ENCODE measurements at regions not wholly inside any gene's neighbourhood (a gene's known extent, or its start where the extent isn't known, plus 50 kb on each side); places are given as distances from the start of the nearest gene placed in this dataset.
"Not testable (repeated sequence)": the region's sequence is repeated elsewhere in the genome, so short reads cannot be mapped to it uniquely, and the experiment has no call there.

- Histone ChIP-seq H3K9me3 (ENCODE audit: control insufficient read depth in 2 of 2, insufficient read depth in 1 of 2, low read depth in 1 of 2, low read length in 1 of 2) (no peaks in the 10 kb centered on the region), H3K27me3 (ENCODE audit: control insufficient read depth in 3 of 3, insufficient read depth in 3 of 3, low read length in 3 of 3) (no peaks in the 10 kb centered on the region), H3K4me3 (ENCODE audit: low read depth in 1 of 3, low read length in 3 of 3) (no peak overlapping the region), H3K36me3 (ENCODE audit: control insufficient read depth in 3 of 3, insufficient read depth in 2 of 3, low read depth in 1 of 3, low read length in 3 of 3) (no peaks in the 10 kb centered on the region), H3K27ac (ENCODE audit: low read depth in 1 of 3, low read length in 2 of 3) (no peak overlapping the region), H3K4me1 (ENCODE audit: control insufficient read depth in 3 of 3, insufficient read depth in 2 of 3, low read depth in 1 of 3, low read length in 2 of 3) (peaks cover 0 to 2% (median 0%) of the 10 kb centered on the region in 3 donors)
- 75 to 89% (median 88%) methylated on average over 3 of the region's 3 CpGs for WGBS, 3 donors
- DNase-seq (no peak), FAIRE-seq (no peak)
Measured at GRCh38 chr4:148843625-148844024, 401.4 kb upstream of the NR3C2 start.

DNA sequence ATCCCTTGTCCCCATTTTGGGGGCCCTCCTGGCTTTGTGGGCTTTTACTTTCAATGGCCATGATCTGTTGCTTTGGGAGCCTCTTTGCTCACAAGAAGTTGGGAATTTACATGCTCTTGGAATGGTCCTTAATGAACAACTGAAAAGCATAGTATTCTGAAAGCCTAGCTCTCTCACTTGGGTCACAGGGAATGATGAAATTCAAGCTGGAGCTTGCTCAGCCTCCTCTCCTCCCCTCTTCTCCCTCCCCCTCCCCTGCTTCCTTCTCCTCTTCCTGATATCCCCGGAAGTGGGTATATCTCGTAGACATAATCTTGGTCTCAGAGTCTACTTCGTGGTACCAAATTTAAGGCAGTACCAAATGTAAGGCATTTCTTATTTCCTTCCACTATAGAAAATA is 400.6 kb upstream of the NR3C2 start:
- Histone ChIP-seq H3K27me3 (ENCODE audit: control insufficient read depth in 3 of 3, insufficient read depth in 3 of 3, low read length in 3 of 3) (no peaks in the 10 kb centered on the region), H3K27ac (ENCODE audit: low read depth in 1 of 3, low read length in 2 of 3) (no peak overlapping the region), H3K9me3 (ENCODE audit: control insufficient read depth in 2 of 2, insufficient read depth in 1 of 2, low read depth in 1 of 2, low read length in 1 of 2) (no peaks in the 10 kb centered on the region), H3K4me3 (ENCODE audit: low read depth in 1 of 3, low read length in 3 of 3) (no peak overlapping the region), H3K4me1 (ENCODE audit: control insufficient read depth in 3 of 3, insufficient read depth in 2 of 3, low read depth in 1 of 3, low read length in 2 of 3) (peaks cover 0 to 2% (median 0%) of the 10 kb centered on the region in 3 donors), H3K36me3 (ENCODE audit: control insufficient read depth in 3 of 3, insufficient read depth in 2 of 3, low read depth in 1 of 3, low read length in 3 of 3) (no peaks in the 10 kb centered on the region)
- DNase-seq (no peak), FAIRE-seq (no peak)
- WGBS, 3 donors = 73 to 84% (median 82%) methylated on average over 3 of the region's 3 CpGs

DNA sequence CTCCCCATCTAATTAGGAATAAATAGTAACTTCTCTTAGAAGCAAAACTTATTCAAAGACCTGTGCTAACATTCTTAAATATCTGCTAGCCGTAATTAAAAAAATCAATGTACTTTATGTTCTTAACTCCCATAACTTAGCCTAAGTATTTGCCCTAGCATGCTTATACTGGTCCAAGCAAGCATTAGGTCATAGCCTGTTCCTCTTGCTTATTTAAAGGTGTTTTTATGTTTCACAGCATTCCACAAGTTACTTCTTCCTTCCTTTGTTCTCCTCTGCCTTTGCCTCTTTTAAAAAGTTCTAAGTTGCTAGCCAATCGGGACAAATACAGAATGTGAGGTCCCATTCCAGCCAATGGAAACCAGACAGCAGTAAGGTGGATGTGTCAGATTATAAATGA is 395.4 kb upstream of the NR3C2 start:
- FAIRE-seq; H3K27me3 ChIP-seq (ENCODE audit: control insufficient read depth in 3 of 3, insufficient read depth in 3 of 3, low read length in 3 of 3); H3K9me3 ChIP-seq (ENCODE audit: control insufficient read depth in 2 of 2, insufficient read depth in 1 of 2, low read depth in 1 of 2, low read length in 1 of 2); H3K27ac ChIP-seq (ENCODE audit: low read depth in 1 of 3, low read length in 2 of 3); DNase-seq; H3K36me3 ChIP-seq (ENCODE audit: control insufficient read depth in 3 of 3, insufficient read depth in 2 of 3, low read depth in 1 of 3, low read length in 3 of 3); H3K4me3 ChIP-seq (ENCODE audit: low read depth in 1 of 3, low read length in 3 of 3); H3K4me1 ChIP-seq (ENCODE audit: control insufficient read depth in 3 of 3, insufficient read depth in 2 of 3, low read depth in 1 of 3, low read length in 2 of 3): not testable (repeated sequence)
- WGBS, 3 donors = 90 to 97% (median 94%) methylated on average over 2 of the region's 2 CpGs

- peak in 1 of 2 donors; percentile 18 for DNase-seq
- Histone ChIP-seq H3K36me3 (ENCODE audit: control insufficient read depth in 3 of 3, insufficient read depth in 2 of 3, low read depth in 1 of 3, low read length in 3 of 3) (no peaks in the 10 kb centered on the region), H3K27ac (ENCODE audit: low read depth in 1 of 3, low read length in 2 of 3) (peak overlapping the region in 2 of 3 donors; percentile 36 to 38), H3K9me3 (ENCODE audit: control insufficient read depth in 2 of 2, insufficient read depth in 1 of 2, low read depth in 1 of 2, low read length in 1 of 2) (no peaks in the 10 kb centered on the region), H3K27me3 (ENCODE audit: control insufficient read depth in 3 of 3, insufficient read depth in 3 of 3, low read length in 3 of 3) (no peaks in the 10 kb centered on the region), H3K4me1 (ENCODE audit: control insufficient read depth in 3 of 3, insufficient read depth in 2 of 3, low read depth in 1 of 3, low read length in 2 of 3) (peaks cover 0 to 5% (median 0%) of the 10 kb centered on the region in 3 donors), H3K4me3 (ENCODE audit: low read depth in 1 of 3, low read length in 3 of 3) (peak overlapping the region in 1 of 3 donors; percentile 8)
- no peak for FAIRE-seq
- 29 to 61% (median 50%) methylated on average over 6 of the region's 6 CpGs for WGBS, 3 donors
Measured at GRCh38 chr4:148834804-148835631, 392.8 kb upstream of the NR3C2 start.

DNA sequence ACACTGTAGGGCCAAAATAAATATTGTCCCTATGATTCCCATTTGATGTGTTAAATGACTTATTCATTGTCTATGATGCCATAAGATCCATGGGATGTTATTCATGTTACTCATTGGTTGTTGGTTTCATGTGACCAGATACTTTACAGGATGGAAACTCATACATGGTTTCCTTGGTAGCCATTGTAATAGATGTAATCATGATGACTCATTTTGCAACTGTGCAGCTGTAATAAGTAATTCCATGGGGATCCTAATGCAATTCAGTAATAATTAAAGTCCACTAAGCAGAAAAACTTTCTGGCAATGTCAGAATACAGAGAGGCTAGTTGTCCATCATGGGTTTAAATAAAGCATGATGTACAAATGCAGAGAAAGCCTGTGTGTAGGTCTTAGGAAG is 389.7 kb upstream of the NR3C2 start:
- FAIRE-seq (no peak), DNase-seq (peak in 1 of 2 donors; percentile 36)
- no peaks in the 10 kb centered on the region for H3K36me3 ChIP-seq (ENCODE audit: control insufficient read depth in 3 of 3, insufficient read depth in 2 of 3, low read depth in 1 of 3, low read length in 3 of 3)
- H3K27ac ChIP-seq (ENCODE audit: low read depth in 1 of 3, low read length in 2 of 3) = no peak overlapping the region
- no peaks in the 10 kb centered on the region for H3K27me3 ChIP-seq (ENCODE audit: control insufficient read depth in 3 of 3, insufficient read depth in 3 of 3, low read length in 3 of 3)
- H3K9me3 ChIP-seq (ENCODE audit: control insufficient read depth in 2 of 2, insufficient read depth in 1 of 2, low read depth in 1 of 2, low read length in 1 of 2) = peaks cover 0 to 7% of the 10 kb centered on the region in 2 donors
- peaks cover 0 to 5% (median 0%) of the 10 kb centered on the region in 3 donors for H3K4me1 ChIP-seq (ENCODE audit: control insufficient read depth in 3 of 3, insufficient read depth in 2 of 3, low read depth in 1 of 3, low read length in 2 of 3)
- H3K4me3 ChIP-seq (ENCODE audit: low read depth in 1 of 3, low read length in 3 of 3) = no peak overlapping the region

DNA sequence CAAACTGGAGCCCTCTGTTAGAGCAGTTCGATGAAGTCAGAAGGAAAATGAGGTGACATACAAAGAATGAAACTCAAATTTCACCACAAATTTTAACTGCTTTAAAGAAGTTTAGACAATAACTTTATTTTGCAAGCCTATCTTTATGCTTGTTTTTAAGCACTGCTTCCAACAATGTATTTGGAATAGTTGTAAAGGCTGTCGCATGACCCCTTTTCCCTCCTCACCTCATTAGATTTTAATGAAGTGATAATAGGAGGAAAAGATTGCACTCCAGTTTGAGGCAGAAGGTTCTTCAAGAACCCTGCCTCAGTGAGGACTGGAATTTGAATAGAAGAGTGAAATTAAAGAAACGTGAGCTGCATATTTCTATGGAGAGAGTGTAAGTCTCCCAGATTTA is 386.1 kb upstream of the NR3C2 start:
- DNase-seq (no peak), FAIRE-seq (no peak)
- Histone ChIP-seq H3K36me3 (ENCODE audit: control insufficient read depth in 3 of 3, insufficient read depth in 2 of 3, low read depth in 1 of 3, low read length in 3 of 3) (no peaks in the 10 kb centered on the region), H3K4me1 (ENCODE audit: control insufficient read depth in 3 of 3, insufficient read depth in 2 of 3, low read depth in 1 of 3, low read length in 2 of 3) (peaks cover 0 to under 1% (median 0%) of the 10 kb centered on the region in 3 donors), H3K27me3 (ENCODE audit: control insufficient read depth in 3 of 3, insufficient read depth in 3 of 3, low read length in 3 of 3) (no peaks in the 10 kb centered on the region), H3K27ac (ENCODE audit: low read depth in 1 of 3, low read length in 2 of 3) (no peak overlapping the region), H3K9me3 (ENCODE audit: control insufficient read depth in 2 of 2, insufficient read depth in 1 of 2, low read depth in 1 of 2, low read length in 1 of 2) (peaks cover 0 to 7% of the 10 kb centered on the region in 2 donors), H3K4me3 (ENCODE audit: low read depth in 1 of 3, low read length in 3 of 3) (no peak overlapping the region)
- 58 to 91% (median 68%) methylated on average over 3 of the region's 3 CpGs for WGBS, 3 donors

DNA sequence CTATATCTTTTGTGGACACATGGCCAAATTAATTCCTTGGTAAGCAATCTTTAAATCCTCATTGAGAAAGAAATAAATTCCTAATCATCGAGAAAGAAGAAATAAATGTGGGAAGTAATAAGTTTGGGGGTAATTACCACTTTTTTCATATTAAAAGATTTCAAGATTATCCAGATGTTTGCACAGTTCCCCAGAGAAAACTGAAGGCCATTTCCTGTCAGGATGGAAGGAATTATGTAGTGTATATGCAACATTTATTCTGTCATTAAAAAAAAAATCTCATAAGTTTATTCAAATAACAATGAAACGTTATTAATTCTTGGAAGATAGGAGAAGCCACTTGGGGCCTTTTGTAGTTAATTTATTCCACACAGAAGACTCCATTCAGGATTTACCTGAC is 385.6 kb upstream of the NR3C2 start:
- DNase-seq (no peak), FAIRE-seq (no peak)
- H3K4me1 ChIP-seq (ENCODE audit: control insufficient read depth in 3 of 3, insufficient read depth in 2 of 3, low read depth in 1 of 3, low read length in 2 of 3) = peaks cover 0 to 3% (median 0%) of the 10 kb centered on the region in 3 donors
- H3K36me3 ChIP-seq (ENCODE audit: control insufficient read depth in 3 of 3, insufficient read depth in 2 of 3, low read depth in 1 of 3, low read length in 3 of 3) = no peaks in the 10 kb centered on the region
- H3K27me3 ChIP-seq (ENCODE audit: control insufficient read depth in 3 of 3, insufficient read depth in 3 of 3, low read length in 3 of 3) = no peaks in the 10 kb centered on the region
- WGBS, 3 donors = 57 to 81% (median 68%) methylated on average over 2 of the region's 2 CpGs
- H3K9me3 ChIP-seq (ENCODE audit: control insufficient read depth in 2 of 2, insufficient read depth in 1 of 2, low read depth in 1 of 2, low read length in 1 of 2) = peaks cover 0 to 7% of the 10 kb centered on the region in 2 donors
- no peak overlapping the region for H3K4me3 ChIP-seq (ENCODE audit: low read depth in 1 of 3, low read length in 3 of 3)
- H3K27ac ChIP-seq (ENCODE audit: low read depth in 1 of 3, low read length in 2 of 3) = no peak overlapping the region

DNA sequence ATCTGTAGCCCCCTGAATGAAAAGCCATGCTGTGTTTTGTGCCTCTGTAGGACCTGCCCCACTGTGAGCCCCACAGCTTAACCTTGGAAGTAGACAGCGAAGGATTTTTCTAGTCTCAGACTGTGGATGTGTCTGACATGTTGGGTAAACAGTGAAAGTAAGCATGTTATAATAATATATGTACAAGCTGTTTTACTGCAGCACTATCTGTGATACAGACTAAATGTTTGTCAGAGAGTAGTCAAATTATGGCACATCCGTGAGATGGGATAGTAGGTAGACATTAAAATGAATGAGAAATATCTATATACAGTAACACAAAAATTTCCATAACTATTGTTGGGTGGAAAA is 381.2 kb upstream of the NR3C2 start:
- H3K27ac ChIP-seq (ENCODE audit: low read depth in 1 of 3, low read length in 2 of 3) = no peak overlapping the region

More for the DNA sequence above, 381.2 kb upstream of the NR3C2 start:
- FAIRE-seq (no peak), DNase-seq (no peak)
- peaks cover 0 to 3% (median 0%) of the 10 kb centered on the region in 3 donors for H3K4me1 ChIP-seq (ENCODE audit: control insufficient read depth in 3 of 3, insufficient read depth in 2 of 3, low read depth in 1 of 3, low read length in 2 of 3)
- no peaks in the 10 kb centered on the region for H3K9me3 ChIP-seq (ENCODE audit: control insufficient read depth in 2 of 2, insufficient read depth in 1 of 2, low read depth in 1 of 2, low read length in 1 of 2)
- WGBS, 3 donors = 77 to 83% (median 82%) methylated on average over 2 of the region's 2 CpGs
- no peaks in the 10 kb centered on the region for H3K36me3 ChIP-seq (ENCODE audit: control insufficient read depth in 3 of 3, insufficient read depth in 2 of 3, low read depth in 1 of 3, low read length in 3 of 3)
- H3K4me3 ChIP-seq (ENCODE audit: low read depth in 1 of 3, low read length in 3 of 3) = no peak overlapping the region
- no peaks in the 10 kb centered on the region for H3K27me3 ChIP-seq (ENCODE audit: control insufficient read depth in 3 of 3, insufficient read depth in 3 of 3, low read length in 3 of 3)
